GM18870 (cell line): ENCODE measurements at regions not wholly inside any gene's neighbourhood (a gene's known extent, or its start where the extent isn't known, plus 50 kb on each side); places are given as distances from the start of the nearest gene placed in this dataset.
A peak's percentile ranks its signal among the peaks of the same experiment; 100 is the strongest.
"Not testable (repeated sequence)": the region's sequence is repeated elsewhere in the genome, so short reads cannot be mapped to it uniquely, and the experiment has no call there.

ENCODE experiments used
- ATAC-seq: cut with Tn5 transposase; IDR thresholded peaks from one replicate; pipeline ENCODE4 v1.9.1; 2021; ENCODE audit warnings: moderate library complexity; ENCODE audit not compliant: unreplicated experiment

DNA sequence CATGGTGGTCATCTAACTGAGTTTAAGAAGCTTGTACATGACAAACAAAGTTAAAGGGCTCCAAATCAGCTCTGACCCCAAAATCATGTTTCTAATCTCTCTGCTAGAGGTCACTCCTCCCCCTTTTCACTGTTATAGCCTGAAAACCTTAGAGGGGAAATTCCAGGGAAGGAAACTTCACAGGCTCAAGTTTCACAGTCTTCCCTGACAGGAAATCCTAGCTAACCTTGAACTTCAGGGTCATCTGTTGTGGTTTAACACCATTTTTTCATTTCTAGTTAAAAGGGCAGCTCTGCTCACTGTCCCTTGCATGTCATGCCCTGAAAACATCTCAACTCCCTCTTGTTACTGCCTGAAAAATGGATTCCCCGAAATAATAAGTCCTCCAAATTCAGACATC, 104.4 kb upstream of the BMP2 start:
- peak; percentile 63 for ATAC-seq

- ATAC-seq = no peak
Measured at GRCh38 chr20:6662309-6662708, 105.2 kb upstream of the BMP2 start.

DNA sequence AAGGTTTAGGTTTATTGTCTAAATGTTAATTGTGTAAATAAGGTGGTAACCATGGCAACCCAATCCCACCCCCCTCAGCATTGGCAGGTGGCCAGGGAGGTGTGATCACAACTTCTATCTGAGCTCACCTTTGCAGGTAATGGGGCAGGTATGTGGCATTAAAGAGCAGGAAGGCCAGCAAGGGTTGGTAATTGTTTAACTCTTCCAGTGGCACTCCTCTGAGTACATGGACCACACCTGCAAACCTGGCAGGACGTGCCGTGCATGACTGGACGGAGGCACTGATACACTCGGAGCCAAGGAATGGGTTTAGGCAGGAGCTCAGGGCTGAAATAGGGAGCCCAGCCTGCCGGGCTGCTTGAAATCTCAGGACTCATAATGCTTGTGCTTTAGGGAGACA, 107.0 kb upstream of the BMP2 start:
- no peak for ATAC-seq

DNA sequence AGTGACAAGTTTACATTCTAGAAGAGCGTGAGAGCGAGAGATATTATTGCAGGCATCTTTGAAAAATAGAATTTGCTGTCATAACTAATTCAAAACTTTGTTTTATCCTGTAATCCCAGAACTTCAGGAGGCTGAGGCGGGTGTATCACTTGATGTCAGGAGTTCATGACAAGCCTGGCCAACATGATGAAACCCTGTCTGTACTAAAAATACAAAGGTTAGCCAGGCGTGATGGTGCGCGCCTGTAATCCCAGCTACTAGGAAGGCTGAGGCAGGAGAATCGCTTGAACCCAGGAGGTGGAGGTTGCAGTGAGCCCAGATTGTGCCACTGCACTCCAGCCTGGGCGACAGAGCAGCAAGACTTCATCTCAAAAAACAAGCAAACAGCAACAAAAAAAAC, 108.6 kb upstream of the BMP2 start:
- ATAC-seq = not testable (repeated sequence)

DNA sequence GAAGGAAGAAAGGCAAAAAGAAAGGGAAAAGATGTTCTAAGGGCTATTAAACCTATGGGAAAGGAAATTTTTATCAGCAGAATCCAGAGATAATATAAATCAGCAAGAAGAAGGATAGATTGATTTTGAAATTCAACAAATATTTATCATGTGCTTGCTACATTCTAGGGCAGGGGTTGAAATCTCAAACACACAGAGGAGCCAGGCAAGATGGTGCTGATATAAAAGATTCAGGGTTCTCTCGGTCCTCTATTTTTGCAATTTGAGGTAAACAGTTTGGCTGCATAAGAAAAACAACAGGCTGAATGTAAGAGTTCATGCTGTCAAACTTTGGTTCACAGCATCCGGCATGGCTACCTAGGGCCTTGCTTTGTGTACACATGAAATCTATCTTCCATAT, 109.6 kb upstream of the BMP2 start:
- ATAC-seq = no peak

DNA sequence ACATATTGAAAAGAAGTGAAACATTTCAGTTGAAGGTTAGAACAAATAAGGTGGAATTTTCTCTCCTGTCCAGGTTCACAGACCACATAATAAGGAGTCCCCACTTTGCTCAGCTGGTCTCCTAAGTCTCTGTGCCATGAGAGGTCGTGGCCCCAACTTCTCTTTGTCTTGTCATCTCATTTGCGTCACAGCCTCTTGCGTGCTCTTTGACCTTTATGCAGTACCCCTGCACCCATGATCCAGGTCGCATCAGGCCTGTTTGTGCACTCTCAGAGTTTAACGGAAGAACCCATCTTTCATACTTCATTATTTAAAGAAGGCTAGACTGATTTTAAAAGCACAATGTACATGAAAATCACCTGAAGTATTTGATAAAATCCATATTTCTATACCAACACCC, 110.4 kb upstream of the BMP2 start:
- ATAC-seq = no peak

DNA sequence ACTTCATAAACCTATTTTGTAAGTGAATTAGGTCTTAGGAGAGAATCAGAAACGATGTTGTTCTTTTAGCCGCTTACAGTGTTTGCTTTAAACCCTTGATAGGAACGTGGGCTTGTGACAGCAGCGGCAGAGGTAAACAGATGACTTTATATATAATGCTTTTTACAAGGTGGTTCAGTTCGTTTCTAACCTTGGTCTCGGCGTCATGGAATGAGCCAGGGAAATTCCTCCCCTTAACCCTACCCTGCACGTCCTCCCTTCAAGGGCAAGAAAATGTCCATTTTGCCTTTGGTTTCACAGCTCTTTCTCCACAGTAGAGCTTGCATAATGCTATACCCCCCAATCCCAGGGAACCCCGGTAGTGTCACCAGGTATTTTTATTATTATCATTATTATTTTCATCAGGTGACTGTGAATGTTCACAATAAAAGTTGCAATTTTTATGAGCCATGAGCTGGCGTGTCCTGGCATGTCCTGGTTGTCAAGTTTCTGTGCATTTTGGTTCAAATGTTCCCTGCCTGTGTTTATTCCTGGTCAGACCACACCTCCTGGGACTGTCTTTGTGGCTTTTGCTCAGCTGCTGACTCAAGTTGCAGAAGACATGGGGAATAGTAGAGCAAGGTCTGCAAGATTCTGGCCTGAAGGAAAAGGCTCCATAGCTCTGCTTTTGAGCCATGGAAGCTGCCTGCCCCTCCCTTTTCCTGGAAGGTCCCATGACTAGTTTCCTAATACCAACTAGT, 112.8 kb upstream of the BMP2 start:
- ATAC-seq = no peak

DNA sequence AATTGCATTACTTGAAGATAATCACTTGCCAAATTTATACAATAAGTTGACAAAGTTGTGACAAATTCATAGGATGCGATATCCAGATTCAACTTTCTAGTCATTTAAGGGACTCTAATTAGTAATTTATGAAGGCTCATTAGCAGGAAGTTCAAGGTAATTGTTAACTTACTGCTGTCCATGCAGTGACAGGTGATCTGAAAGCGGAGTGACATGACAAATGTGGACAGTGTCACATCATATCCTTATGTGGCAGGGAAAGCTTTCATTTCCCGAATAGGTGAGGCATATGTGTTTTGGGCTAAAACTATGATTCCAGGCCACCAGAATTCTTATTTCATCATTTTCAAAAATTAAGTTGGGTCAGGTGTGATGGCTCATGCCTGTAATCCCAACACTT, 115.9 kb upstream of the BMP2 start:
- ATAC-seq = no peak

DNA sequence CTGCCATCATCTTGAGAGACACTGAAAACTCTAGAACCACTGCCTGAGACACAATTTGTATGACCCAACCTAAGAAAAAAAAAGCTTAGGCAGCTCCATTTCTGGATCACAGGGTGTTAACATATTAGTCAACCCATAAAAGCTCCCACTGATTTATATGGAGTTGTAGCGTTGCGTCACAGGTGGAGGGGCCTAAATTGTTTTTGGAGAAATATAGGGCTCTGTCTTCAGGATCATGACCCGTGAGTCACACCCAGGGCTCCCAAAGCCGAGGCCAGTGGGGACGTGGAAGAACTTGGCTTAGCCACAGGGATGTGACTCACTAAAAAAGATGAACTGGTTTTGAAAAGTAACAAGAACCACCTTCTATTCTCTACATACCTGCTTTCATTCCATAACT, 116.5 kb upstream of the BMP2 start:
- ATAC-seq = no peak

DNA sequence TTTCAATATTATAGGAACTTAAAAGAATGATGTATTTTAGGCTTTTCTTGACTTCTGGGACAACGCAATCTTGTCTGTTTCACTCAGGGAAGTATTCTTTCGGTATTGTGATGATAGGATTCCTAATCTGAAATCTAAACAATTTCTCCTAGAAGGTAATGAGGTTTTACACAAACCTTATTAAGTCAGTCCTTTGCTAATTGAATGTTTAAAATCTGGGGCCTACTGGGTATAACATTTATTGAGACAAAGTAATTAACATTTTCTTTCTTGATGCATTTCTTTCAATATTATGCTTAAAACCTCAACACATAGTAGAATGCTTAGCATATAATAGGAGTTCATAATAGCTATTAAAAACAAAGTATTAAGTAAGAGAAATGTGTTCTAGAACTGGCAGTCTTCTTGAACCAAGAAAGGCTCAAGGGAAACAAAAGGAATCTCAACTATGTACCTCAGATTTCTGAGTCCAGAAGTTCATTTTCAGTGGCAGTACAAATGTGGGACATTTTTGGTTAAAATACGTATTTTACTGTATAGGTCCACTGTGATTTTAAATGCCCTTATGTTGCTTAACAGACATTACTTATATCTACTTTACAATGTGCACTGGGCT, 121.4 kb upstream of the BMP2 start:
- no peak for ATAC-seq

- ATAC-seq = peak; percentile 46
Measured at GRCh38 chr20:6644813-6645628, 122.5 kb upstream of the BMP2 start.

DNA sequence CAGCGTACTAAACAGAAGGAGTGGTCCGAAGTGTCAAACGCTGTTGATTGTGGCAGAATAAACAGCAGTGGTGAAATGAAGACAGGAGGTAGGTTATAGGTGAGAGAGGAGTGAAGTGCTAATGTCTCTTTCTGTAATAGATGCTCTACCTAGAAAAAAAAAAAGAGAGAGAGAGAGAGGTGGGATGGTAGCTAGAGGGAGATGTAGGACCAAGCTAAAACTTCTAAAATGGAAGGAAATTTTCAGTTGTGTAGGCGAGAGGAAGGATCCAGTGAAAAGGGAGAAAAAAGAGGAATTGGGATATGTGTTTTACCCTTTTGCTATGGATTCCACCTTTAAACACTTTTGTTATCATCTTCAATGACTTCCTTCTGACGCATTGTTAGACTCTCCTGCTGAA, 126.5 kb upstream of the BMP2 start:
- no peak for ATAC-seq

DNA sequence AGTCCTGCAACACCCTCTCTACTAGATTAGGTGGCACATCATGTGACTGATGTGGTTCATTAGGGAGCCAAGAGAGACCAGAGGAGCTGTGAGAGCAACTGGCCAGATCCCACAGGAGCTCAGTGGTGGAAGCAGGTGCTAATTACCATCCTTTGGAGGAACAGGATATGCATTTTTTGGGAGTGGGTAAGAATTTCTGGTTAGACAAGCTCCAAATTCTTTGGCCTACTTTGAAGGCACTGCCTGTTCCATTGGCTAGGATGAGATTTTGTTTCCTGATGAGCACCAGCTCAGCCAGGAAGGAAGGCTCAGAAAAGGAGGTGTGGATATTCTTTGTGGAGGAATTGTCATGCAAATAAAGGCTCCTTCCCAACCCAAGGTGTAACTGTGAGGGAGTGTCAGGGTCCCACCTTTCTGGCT, 130.3 kb upstream of the BMP2 start:
- no peak for ATAC-seq

- no peak for ATAC-seq
Measured at GRCh38 chr20:6636209-6637159, 131.0 kb upstream of the BMP2 start.

- no peak for ATAC-seq
Measured at GRCh38 chr20:6635034-6635736, 132.3 kb upstream of the BMP2 start.

- no peak for ATAC-seq
Measured at GRCh38 chr20:6632187-6632586, 135.3 kb upstream of the BMP2 start.

DNA sequence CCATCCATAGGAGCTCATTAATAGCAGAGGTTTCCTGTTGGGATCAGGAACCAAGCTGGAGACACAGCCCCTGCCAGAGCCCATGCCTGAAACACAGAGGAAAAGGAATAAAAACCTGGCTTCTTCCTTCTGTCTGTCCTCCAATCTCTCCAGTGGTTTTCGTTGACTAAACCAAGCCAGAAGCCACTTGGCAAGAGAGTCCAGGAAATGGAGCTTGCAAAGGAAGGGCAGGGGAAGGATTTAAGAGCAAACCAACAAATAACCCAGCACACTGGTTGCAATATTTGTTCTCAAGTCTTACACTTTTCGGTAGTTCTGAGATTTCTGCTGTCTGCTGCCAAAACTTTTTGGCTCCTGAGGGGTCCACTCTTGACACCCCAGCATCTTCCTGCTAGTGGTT, 137.0 kb upstream of the BMP2 start:
- no peak for ATAC-seq

- ATAC-seq = no peak
Measured at GRCh38 chr20:6629564-6629963, 137.9 kb upstream of the BMP2 start.

- no peak for ATAC-seq
Measured at GRCh38 chr20:6626805-6627204, 140.7 kb upstream of the BMP2 start.

GRCh38 chr20:6623989-6624388, 143.5 kb upstream of the BMP2 start:
- peak; percentile 100 for ATAC-seq
